GM19023 (cell line): ENCODE measurements at regions not wholly inside any gene's neighbourhood (a gene's known extent, or its start where the extent isn't known, plus 50 kb on each side); places are given as distances from the start of the nearest gene placed in this dataset.
A peak's percentile ranks its signal among the peaks of the same experiment; 100 is the strongest.

ENCODE experiments used
- ATAC-seq: cut with Tn5 transposase; IDR thresholded peaks from one replicate; pipeline ENCODE4 v1.9.1; 2021; ENCODE audit warnings: mild to moderate bottlenecking, moderate library complexity; ENCODE audit not compliant: unreplicated experiment

- peak; percentile 87 for ATAC-seq
Measured at GRCh38 chr6:2563635-2564034, 187.1 kb downstream of the MYLK4 start.

- ATAC-seq, result no peak
Measured at GRCh38 chr6:2562721-2563451, 187.8 kb downstream of the MYLK4 start.

GRCh38 chr6:2560917-2561698 lies 189.6 kb downstream of the MYLK4 start:
- no peak for ATAC-seq

GRCh38 chr6:2560140-2560818 lies 190.4 kb downstream of the MYLK4 start:
- ATAC-seq, result no peak

GRCh38 chr6:2558861-2559801 lies 191.6 kb downstream of the MYLK4 start:
- ATAC-seq, result no peak

GRCh38 chr6:2558098-2558680 lies 192.5 kb downstream of the MYLK4 start:
- no peak for ATAC-seq

GRCh38 chr6:2557181-2557720 lies 193.5 kb downstream of the MYLK4 start:
- ATAC-seq, result no peak

GRCh38 chr6:2556761-2557160 lies 194.0 kb downstream of the MYLK4 start:
- ATAC-seq, result no peak

- no peak for ATAC-seq
Measured at GRCh38 chr6:2554651-2555260, 196.0 kb downstream of the MYLK4 start.

- no peak for ATAC-seq
Measured at GRCh38 chr6:2552526-2553154, 198.1 kb downstream of the MYLK4 start.

- ATAC-seq, result no peak
Measured at GRCh38 chr6:2551705-2552104, 199.0 kb downstream of the MYLK4 start.

- no peak for ATAC-seq
Measured at GRCh38 chr6:2550247-2550646, 200.5 kb downstream of the MYLK4 start.

GRCh38 chr6:2549834-2550233 lies 200.9 kb downstream of the MYLK4 start:
- no peak for ATAC-seq

- no peak for ATAC-seq
Measured at GRCh38 chr6:2547355-2547754, 203.4 kb downstream of the MYLK4 start.

- no peak for ATAC-seq
Measured at GRCh38 chr6:2546901-2547300, 203.8 kb downstream of the MYLK4 start.

- no peak for ATAC-seq
Measured at GRCh38 chr6:2545383-2546038, 205.2 kb downstream of the MYLK4 start.

- ATAC-seq, result no peak
Measured at GRCh38 chr6:2543321-2543720, 207.4 kb downstream of the MYLK4 start.

- ATAC-seq, result peak; percentile 47
Measured at GRCh38 chr6:2542858-2543218, 207.9 kb downstream of the MYLK4 start.
